ENCODE measurements at regions not wholly inside any gene's neighbourhood (a gene's known extent, or its start where the extent isn't known, plus 50 kb on each side); places are given as distances from the start of the nearest gene placed in this dataset.

DNA sequence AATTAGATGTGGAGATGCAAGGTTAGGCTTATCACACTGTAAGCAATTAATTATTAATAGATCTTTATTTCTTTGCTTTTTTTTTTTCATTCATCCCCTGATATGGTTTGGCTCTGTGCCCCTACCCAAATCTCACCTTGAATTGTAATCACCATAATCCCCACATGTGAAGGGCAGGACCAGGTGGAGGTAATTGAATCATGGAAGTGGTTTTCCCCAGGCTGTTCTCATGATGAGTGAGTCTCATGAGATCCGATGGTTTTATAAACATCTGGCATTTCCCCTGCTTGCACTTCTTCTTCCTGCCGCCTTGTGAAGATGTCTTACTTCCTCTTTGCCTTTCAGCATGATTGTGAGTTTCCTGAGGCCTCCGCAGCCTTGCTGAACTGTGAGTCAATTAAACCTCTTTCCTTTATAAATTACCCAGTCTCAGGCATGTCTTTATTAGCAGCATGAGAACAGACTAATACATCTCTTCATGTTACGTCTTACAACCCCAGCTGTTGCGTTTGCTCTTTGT is 333.8 kb downstream of the CDH26 start:
- DNase-seq: no peak

DNA sequence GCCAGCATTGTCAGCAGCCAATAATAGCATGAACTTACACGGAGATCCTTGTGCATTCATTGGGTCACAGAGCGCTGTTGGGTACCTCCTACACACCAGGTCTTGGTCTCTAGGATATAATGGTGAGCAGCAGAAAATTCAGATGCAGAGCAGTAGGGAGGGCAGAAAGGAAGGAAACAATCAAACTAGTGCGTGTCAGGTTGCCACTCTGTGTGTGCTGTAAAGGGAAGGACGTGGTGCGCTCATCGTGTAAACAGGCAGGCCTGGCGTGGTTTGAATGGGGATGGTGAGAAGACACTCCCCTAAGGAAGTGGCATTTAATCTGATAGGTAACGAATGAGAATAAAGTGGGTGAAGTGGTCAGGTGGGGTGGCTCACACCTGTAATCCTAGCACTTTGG is 336.4 kb downstream of the CDH26 start:
- DNase-seq: no peak

DNA sequence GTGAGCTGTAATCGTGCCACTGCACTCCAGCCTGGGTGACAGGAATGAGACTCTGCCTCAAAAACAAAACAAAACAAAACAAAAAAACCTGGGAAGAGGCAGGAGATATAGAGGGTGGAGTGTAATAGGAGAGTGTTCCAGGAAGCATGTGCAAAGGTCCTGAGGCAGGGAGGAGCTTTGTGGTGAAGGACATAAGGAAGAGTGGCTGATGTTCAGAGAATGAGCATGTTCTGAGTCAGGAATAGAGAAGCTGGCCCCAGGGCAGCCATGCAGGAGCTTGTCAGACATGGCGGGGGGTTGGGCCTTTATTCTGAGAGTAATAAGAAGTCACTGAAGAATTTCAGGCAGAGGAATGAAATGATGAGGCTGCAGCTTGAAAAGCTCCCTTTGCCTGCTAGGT is 337.0 kb downstream of the CDH26 start:
- DNase-seq: no peak

DNA sequence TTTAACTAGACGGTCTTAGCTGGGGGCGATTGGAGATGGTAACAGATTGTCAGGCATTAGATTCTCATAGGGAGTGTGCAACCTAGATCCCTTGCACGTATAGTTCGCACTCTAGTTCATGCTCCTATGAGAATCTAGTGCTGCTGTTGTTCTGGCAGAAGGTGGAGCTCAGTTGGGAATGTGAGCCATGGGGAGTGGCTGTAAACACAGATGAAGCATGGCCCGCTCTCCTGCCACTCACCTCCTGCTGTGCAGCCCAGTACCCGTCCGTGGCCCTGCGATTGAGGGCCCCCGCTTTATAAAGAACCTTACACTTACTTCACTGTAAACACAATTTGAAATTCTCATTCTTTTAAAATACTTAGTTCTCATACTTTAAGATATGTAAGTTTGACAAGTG is 339.4 kb downstream of the CDH26 start:
- DNase-seq: no peak

DNA sequence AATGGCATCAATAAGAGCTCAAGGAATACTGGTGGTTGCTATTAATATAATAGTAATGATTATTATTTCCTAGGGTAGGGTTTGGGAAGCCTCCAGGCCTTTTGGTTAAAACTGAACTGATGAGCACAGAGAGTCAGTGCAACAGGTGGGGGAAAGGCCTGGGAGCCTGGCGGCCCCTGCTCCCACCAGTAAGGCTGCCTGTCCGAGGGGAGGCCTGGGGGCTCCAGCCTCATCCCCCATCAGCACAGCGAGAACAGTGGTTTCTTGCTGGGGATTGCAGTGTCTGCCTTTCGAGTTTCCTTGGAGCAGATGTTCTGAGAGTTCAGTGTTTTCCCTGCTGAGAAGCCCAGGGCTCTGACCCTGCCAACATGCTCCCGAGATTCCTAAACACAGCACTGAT is 340.4 kb downstream of the CDH26 start:
- no peak for DNase-seq

DNA sequence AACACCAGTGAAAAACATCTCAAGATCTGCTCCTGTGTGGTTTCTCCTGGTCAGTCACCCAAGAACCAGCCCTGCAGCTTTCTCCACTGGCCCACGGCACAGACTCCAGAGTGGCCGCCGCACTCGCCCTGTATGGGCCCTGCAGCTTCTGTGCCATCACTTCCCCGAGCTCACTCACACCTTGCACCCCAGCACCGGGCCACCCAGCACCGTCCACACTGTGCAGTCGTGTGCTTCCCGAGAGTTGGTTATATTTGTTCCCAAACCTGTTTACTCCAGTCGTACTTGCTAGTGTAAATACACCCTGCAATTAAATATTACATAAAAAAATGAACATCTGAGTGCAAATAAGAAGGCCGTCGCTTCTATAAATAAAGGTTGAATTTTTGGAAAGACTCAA is 341.7 kb downstream of the CDH26 start:
- no peak for DNase-seq

DNA sequence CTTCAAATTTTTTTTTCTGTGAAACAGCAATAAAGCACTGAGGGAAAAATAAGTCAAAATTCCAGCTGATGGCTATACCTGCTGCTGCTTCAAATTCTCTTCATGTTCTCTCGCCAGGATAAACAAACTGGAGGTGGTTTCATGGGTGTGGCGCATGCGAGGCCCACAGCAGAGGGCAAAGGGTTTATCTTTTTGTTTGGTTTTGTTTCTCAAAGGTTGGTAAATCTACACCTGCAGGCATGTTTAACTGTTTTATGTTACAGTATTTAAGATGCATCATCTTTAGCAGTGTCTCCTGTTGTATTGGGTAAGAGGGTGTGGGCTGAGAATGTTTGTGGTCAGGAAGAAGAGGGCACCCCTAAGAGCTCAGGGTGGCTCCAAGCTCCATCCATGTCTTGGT is 342.2 kb downstream of the CDH26 start:
- no peak for DNase-seq

DNA sequence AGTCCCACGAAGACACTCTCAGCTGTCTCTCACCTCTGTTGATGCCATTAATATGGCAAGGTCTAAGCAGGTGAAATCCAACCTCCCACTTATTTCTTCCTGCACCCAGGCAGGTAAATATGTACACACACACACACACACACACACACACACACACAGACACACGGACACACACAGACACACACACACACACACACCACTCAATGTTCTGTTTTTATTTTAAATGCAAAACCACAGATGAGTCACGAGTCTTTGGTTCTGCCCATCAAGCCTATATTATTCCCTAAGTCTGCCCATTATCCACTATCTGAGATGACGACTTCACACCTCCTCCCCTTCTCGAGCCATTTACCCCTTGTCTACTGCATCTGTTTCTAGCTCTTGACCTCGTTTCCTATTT is 344.7 kb downstream of the CDH26 start:
- DNase-seq: no peak

DNA sequence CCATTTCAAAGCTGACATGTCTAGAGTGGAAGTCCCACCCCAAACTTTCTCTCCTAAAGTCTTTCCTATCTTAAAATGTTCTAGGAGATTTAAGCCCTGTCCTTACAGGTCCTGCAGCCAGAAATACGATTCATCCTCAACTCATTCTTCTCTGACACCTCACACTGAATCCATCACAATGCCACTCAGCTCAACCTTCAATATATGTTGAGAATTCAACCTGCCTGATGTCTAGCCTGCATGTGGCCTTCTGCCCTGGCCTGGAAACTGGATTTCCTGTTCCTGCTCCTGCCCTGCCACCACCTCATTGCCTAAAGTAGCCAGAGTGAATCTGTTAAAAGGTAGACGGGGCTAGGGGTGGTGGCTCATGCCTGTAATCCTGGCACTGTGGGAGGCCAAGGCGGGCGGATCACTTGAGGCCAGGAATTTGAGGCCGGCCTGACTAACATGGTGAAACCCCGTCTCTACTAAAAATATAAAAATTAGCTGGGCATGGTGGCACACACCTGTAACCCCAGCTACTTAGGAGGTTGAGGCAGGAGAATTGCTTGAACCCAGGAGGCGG is 345.9 kb downstream of the CDH26 start:
- no peak for DNase-seq

DNA sequence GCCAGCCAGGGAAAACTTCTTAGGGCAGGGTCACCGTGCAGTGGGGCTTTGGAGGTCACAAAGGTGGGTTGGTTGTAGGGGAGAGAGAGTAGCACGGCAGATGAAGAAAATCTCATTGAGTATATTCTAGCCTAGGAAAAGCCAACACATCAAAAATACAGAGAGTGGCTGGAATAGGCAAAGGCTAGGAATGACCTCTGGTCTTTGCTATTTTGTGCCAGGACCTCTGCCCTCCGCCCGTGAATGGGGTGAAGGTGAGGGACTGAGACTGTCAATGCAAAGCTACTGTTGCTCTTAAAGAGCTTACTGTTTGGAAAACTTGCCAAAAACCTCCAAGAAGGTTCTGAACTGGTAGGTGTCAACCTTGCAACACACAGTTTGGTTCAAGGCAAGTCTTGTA is 346.7 kb downstream of the CDH26 start:
- DNase-seq: no peak

DNA sequence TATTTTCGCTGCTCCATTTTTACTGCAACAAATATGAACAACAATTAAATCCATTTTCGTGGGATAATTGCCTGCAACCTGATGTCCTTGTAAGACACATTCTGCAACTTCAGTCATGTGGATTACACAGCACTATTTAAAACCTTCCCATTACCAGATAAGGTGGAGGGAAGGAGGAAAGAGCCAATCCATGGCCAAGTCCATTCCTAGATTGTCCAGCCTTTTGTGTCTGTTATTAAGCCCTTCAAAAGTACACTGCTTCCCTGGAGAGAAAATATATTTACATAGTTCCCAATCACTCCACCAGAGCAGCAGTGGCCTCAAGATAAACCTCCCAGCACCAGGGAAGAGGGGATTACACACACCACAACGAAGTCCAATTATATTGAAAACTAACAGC is 347.9 kb downstream of the CDH26 start:
- no peak for DNase-seq

DNA sequence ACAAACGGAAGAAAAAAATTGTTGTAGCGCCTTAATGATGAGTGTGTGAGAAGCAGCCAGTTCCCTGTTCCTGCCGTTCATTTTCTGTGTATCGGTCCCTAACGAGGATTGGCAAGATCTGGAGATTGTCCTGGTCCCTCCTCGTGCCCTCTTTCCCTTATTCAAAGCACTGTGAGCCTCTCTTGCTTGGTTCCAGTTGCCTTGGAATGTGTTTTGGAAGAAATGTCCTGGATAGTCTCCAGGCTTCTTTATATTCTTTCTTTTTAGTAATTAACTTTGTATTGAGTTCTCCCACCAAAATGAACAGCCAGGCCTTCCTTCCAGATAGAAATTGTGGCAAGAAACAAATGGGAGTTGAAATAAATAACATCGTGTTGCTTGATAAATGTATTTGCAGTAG is 348.3 kb downstream of the CDH26 start:
- DNase-seq: no peak

DNA sequence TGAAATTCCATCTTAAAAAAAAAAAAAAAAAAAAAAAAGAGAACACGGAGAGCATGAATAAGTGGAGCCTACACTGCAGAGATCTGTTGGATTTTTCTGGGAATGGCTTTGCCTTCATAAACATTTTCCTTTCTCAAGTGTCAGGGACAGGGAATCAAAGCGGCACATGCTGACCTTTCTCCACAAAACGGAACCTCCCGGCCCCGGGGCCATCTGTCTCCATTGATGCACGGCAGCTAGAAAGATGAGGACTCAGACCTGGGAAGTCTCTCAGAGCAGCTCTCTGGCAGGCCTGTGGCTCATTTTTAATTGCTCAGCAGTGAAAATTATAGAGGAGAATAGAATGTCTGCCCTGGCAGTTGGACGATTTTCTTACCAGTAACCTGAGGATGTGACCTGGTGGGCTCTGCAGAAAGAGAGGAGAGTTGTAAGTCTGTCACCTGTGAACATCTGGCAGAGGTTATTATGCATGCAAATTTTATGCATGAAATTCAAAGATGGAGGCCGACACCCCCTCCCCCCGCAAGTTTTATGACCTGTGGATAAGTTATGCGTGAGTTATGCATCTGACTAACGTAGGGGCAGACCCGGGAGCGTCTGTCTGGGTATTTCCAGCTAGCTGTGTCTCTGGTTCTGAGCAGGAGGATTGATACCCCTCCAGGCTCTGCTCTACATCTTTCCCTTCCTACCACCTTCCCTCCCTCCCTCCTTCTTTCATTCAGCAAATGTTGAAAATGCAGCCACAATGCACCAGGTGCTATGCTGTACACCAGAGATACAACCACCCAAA is 352.5 kb downstream of the CDH26 start:
- DNase-seq: no peak

DNA sequence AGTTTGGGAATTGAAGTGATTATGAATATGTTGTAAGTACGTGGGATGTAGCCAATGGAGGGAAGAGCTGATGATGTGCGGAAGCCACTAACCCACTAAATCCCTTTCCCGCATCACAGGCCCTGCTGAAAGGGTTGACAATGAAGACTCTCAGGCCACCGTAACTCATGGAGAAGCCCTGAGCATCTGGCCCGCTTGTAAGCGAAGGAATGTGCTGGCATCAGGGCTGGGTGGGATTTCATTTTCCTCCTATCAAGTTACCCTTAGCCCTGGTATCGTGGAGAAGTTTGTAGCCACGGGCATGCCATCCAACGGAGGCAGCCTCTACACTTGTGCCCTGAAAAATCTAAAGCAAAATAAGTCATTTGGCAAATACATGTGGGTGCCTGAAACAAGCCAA is 355.0 kb downstream of the CDH26 start:
- no peak for DNase-seq

DNA sequence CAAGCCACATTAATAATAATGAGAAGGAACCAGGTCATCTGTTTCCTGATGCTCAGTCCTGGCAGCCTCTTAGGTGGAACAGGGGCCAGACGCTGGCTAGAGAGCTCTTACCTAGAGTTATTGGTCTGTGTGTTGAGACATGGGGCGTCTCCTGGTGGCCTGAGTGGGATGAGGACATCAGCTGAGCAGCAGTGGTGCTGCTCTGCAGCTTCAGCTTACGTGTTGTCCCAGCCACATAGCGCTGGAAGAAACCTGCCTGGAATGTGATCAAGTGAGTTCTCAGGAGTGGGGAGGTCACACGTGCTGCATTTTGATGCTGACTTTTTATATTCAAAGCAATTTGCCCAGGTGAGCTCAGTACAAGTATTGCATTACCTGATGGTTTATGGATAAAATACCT is 355.4 kb downstream of the CDH26 start:
- no peak for DNase-seq

DNA sequence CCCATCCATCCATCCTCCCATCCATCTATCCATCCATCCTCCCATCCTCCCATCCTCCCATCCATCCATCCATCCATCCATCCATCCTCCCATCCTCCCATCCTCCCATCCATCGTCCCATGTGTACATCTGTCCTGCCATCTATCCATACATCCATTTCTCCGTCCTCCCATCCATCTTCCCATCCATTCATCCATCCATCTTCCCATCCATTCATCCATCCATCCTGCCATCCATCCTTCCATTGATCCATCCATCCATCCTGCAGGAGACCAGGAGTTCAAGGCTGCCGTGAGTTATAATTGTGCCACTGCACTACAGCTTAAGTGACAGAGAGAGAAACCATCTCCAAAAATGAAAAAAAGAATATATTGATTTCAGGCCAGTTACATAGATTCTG is 356.5 kb downstream of the CDH26 start:
- no peak for DNase-seq

DNA sequence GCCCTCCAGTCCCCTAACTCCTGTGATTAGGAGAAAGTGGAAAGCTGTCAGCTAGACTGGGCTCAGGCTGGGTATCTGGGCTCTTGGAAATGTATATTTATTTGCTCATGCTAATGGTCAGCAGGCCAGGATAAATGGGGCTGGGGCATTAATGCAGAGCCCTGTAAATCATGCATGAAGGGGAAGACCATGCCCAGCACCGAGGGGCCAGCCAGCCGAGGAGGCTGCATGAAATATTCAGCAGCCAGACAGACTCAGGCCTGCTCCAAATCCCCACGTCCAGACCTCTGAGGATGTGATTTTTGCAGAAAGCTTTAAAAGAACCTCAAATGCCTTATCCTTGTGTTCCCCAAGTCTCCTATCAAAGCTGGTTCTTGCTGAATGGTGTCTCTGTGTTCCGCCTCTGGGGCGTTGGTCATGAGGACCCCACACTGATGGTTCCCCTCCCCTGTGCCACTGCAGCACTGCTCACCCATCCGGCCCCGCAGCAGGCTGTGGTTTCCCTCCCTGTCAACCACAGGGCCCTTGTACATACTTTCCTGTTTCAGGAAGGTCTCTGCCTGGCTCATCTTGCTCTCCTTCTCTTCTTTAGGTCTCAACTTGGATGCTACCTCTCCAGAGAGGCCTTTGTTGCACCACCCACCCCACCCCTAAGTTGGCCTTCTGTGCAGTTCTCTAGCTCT is 358.4 kb downstream of the CDH26 start:
- no peak for DNase-seq

DNA sequence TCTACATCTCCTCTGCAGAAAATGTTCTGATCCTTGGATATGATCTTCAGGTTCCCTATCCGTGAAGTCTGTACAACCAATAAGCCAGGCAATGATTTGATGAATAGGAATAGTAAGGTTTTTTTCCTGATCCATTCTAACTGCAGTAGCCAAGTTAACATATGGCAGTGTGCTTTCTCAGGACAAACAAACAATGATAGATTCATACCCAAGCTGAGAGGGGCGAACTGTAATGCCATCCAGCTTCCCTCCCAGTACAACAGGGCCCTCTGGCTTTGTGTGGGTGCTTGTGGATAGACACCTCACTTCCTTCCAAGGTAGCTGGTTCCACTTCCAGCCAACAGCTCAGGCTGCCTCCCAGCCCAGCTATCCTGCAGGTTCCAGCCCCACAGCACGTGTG is 359.2 kb downstream of the CDH26 start:
- DNase-seq: no peak

DNA sequence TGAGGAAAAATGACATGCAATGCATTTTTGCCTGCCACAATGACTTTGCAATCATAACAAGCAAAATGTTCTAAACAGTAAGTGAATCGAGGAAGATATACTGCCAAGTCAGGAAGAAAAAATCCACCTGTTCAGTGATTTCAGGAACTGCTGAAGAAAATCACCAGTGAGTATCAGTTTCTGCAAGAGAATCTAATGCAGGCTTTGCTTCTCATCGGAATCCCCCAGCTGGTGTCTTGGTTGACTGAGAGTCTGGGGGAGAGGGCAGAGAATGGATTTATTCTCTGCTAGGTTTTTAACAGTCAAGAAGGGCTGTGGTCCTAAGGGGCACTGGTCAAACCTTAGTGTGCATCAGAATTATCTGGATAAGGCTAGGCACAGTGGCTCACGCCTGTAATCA is 363.4 kb downstream of the CDH26 start:
- no peak for DNase-seq

DNA sequence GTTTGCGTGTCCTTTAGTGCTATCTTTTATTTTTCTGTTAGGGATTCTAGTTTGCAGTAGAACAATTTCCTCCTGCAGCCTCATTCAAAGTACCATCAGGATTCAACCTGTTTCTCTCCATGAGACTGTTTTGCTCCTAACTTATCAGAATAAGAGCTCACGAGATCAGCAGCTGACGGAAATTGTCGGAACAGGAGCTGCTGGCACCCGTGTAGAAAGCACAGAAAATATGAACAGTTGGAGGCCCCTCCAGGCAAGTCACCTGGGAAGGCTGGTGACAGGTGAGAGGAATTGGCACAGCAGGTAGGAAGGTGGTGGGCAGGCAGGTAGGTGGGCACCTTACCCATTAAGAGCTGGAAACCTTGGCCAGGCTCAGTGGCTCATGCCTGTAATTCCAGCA is 368.6 kb downstream of the CDH26 start:
- no peak for DNase-seq

DNA sequence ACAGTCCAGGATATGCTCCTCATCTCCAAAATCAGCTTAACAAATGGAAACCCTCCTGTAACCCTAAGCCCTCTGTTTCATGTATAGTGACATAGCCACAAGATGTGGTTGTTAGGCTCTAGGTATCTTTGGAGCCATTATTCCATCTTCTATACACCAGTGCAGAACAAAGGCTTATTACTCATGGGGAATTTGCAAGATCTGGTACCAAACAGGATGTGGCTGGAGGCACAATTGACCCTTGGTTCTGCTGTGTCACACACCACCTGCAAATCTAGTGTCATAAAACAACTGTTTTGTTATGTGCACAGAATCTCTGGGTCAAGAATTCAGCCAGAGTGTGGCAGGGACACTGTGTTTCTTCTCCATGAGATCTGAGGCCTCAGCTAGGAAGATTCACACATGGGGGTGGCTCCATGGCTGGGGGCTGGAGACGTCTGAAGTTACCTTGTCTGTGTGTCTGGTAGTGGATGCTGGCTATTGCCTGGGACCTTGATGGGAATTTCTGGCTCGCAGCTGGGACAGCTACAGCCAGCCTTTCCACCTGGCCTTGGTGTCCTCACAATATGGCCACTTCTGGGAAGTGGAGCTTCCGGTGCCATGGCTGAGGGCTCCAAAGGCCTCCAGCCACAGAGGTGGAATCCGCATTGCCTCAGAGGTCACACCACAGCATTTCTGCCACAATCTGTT is 369.9 kb downstream of the CDH26 start:
- DNase-seq: no peak

DNA sequence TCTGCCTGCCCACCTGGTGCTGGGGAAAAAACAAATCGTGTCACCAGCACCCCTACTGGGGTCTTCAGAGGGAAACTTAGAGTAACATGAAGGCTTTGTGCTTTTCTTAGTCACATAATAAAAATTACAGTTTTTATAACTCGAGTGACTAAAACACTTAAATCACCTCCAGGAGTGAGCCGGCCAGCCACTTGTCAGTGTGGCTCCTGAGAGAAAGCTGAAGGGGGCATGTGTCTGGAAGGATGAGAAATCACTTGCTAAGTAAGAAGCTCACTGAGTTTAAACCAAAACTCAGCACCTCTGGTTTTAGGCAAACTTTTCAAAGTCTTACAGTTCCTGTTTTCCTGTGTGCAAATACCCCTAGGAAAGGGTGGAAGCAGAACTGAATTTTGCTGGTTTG is 372.2 kb downstream of the CDH26 start:
- no peak for DNase-seq

DNA sequence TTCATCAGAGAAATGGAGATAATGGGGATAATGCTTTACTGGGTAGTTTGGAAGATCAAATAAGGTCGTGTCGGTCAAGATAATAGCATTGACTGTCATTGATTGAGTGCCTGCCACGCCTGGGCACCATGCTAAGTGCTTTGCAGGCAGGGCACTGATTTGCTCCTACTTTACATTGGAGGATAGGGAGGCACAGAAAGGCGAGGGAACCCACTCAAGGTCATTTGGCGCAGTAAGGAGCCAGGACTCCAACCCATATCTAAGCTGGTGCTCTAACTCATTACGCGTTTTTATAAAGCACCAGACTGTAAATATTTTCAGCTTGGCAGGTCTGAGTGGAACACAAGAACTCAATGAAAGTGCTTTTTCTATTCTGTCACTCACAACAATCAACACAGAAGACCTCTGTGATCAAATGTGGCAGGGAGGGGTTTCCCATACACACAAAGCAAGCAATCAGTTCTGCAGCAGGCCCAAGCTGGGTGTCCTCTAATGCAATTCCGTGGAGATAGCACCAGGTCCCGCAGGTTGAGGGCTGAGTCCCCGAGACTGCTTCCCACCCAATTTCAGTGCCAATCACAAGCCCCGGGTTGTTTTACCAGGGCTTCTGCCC is 373.6 kb downstream of the CDH26 start:
- DNase-seq: no peak

Measured in left hindlimb (tissue), 1 donor.